Activated naive CD4-positive, alpha-beta T cell treated with Interleukin-2 at 50 U/mL for 16 hours (primary cell): ENCODE measurements at regions not wholly inside any gene's neighbourhood (a gene's known extent, or its start where the extent isn't known, plus 50 kb on each side); places are given as distances from the start of the nearest gene placed in this dataset.

ENCODE experiments used
- DNase-seq: peaks from one replicate; pipeline ENCODE4 v3.0.0-alpha.2; 2020

DNA sequence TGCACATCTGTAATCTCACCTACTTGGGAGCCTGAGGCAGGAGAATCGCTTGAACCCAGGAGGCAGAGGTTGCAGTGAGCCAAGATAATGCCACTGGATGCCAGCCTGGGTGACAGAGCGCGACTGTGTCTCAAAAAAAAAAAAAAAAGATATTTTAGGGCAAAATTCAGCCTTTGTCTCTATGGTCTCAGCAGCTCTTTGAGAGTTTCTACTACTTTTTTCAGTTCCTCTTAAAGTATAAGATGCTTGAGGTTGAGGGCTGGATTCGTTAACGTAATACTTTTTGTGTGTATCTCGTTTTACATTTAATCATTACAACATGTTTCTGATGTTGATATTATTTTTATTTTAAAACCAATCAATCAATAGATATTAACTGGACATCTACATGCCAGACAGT lies 381.2 kb upstream of the TBL1XR1 start:
- DNase-seq, result no peak

DNA sequence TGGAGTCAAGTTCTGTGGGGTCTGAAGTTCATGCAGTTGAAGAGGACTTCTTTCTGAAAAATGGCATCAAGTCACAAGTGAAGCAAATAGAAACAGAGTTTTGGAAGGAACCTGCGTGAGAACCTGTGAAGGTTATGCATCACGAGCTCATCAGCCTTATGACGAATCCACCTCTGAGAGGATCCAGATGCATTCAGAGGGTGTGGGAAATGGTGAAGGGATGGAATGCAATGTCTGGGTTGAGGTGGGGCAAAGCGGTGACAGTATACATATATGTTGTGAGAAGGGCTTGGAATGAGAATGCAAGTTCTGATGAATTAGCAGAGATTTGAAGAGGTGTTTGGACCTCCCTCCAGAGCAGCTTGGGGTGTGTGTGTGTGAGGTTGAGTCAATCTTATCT lies 382.1 kb upstream of the TBL1XR1 start:
- no peak for DNase-seq

DNA sequence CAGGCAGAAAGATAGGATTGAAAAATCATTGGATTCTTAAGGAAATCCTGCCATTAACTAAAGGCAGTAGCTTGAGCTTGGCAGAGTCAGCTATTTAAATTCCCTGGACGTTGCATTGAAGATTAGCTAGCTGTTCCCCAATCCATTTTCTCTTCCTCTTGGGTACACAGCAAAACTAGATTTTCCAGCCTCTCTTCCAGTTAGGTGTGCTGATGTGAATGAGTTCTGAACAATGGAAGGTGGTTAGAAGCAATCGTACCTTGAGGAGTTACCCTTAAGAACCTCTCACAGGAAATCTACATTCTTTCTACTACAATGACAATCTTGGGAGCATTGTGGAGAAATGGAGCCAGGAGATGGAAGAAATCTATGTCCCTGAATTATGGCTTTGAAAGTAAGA lies 383.2 kb upstream of the TBL1XR1 start:
- no peak for DNase-seq

DNA sequence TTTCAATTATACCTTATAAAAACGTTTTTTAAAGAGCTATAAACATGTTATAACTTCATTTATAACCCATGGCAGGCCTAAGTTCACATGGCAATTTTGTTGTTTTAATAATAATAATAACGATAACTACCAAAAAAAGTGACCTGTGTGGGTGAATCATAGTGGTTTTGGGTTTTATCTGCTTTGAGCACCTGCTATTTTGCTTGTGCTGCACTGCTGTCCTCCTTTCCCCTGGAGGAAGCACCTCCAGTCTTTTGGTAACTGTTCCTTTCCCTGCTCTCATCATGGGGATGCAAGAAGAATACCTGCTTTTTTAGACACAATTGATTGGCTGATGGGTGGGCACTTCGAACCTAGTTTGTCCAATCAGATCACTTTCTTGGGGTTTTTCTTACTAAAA lies 388.0 kb upstream of the TBL1XR1 start:
- DNase-seq, result no peak

DNA sequence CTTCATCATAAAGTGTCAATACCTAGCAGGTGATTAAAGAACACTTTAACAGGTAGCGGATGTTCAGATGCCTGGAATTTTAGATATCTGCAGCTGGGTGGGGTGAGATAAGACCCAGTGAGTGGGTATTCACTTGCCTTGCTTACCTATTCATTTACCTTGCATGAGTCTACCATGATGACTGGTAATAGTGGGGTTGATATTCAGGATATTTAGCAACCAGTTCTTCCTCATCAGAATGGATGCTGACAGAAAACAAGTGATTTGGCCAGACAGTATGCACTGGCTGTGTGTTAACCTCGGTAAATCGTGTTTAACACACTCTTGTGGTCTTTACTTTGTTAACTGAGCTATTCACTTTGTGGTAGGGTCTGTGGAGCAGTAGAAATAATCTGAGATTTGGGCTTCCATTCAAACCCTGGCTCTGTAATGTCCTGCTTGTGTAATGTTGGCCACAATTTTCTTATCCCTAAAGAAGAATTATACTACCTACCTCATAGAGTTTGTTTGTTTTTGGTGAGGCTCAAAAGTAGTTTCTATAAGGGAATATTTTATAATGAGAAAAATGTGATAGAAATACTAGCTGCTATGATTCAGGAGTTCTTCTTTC lies 391.9 kb upstream of the TBL1XR1 start:
- no peak for DNase-seq

DNA sequence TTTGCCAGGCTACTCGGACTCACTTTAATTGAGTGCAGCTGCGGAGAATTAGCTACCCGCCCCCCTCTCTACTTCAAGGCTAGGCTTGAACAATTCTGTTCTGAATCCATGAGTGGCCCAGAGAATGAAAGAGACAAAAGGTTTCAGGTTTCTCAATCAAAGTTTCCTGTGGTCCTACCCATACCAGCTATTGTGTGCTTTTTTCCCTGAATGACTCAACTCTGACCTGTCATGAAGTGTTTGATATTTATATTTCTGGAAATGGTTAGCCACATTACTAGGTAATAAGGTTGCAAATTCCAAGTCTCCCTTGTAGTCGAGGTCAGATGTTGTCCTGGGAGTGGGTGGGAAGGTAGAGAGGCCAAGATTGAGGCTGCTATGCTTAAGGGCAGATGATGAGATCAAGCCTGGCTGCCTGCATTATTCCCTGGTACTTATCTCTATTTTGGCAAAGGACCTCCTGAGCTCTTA lies 392.7 kb upstream of the TBL1XR1 start:
- no peak for DNase-seq

DNA sequence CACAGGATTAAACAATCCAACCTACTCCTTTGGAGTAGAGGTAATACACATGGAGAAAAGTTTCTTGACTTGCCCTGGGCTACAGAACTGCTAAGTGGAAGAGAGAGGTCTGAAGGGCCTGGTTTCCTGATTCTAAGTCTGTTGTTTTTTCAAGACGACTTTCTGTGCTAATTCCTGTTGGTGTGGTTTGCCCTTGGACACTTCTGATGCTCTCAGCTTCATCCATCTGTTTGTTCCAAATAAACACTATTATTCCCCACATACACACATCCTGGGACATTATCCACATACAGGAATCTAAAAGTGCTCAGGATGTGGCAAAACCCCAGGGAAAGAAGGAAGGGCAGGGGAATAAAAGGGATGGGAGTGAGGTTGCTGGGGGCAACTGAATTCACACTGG lies 393.5 kb upstream of the TBL1XR1 start:
- no peak for DNase-seq

DNA sequence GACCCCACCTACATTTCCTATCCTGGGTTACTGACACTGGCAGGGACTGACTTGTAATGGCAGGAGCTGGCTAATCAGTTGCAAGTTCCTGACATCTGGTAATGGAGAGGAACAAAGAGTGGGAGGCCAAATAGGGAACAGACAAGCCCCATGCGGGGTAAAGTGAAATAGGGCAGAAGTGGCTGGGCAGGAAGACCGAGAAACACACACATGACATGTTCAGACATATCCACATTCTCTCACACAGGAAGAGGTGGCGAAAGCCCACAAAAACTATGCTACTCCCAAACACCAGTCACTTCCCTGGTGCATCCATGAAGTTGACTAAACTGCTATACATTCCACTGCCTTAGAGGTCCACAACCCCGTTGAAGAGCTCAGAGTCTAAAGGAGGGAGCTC lies 394.1 kb upstream of the TBL1XR1 start:
- no peak for DNase-seq

DNA sequence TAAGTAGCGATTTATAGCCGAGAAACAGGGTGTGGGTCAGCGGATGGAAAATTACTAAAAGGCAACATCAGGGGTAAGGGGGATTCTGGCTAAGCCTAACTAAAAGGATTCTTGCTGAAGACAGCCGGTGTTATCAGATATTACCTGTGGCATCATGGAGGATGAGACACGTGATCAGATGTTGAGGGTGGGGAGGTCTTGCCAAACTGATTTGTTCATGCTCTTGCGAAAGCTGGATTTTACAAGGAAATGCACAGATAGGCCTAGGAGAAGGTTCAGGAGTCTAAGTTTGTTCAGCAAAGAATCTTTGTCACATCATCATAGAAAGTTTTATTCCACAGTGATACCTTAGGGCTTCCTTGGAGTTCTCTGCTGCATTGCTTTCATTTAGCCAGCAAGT lies 396.8 kb upstream of the TBL1XR1 start:
- no peak for DNase-seq

DNA sequence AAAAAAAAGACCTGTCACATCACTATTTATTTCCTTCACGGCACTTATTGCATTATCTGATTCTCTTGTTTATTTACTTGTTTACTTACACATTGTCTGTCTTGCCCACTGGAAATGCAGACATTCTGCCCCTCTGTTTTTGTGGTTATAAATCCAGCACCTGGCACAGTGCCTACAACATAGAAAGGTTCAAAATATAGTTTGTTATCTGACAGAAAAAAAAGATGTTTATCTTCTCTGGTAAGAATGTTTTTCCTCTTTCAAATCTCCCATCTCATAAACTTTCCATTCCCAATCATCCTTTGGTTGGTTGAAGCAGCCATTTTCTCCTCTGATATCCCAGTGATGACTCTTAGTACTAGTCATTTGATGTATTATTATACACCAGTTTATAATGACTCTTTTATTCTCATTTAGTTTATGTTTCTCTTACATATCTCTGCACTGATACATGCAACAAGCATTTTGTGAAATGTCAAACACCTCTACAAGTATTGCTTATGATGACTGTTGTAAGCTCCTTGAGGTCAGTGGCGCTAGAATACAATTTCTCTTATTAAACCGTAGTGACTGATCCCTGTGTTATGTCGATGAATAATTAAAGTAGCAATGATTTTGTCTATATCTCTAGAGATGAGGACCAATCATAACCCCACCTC lies 398.4 kb upstream of the TBL1XR1 start:
- DNase-seq, result no peak

DNA sequence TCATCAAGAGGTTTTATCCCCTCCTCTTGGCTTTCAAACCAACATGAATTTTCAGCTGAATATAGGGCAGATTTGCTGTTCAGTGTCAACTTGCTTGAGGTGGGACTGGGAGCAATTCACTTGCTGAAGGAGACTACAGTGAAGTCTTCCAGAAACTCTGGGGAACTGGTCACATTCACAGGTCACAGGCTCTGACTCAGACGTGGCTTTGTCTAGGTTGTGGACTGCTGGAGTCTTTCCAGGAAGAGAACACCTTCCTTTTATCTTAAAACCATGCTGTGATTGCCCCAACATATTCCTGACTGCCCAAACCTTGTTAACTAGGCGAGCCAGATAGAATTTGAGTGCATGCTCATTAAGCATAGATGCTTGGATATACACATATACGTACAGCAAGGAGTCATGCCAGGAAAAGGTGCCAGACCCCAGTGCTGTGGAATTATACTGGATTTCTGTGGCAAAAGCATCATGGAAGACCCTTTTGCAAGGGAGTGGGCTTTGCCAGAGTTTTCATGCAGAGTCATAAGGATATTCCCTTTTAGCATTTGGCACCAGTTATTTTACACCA lies 399.1 kb upstream of the TBL1XR1 start:
- no peak for DNase-seq

DNA sequence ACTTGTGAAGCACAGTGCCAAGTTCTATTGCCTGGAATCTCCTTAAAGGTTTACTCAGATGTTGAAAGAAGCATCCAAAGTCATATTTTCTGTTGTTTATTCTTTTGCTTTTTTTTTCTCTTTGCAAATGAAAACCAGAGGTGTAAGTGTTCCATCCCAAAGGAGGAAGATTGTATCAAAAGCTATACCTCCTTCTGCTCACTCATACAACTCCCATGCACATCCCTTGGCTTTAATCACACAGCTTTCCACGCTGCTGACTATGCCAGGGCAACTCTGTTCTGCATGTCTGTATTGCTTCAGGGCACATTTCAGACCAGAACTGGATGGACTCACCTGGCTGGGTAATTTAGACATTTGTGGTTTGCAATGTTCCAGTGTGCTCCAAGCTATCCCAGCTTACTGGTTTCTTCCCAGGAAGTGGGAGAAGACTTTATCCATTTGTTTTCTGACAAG lies 399.6 kb upstream of the TBL1XR1 start:
- no peak for DNase-seq

DNA sequence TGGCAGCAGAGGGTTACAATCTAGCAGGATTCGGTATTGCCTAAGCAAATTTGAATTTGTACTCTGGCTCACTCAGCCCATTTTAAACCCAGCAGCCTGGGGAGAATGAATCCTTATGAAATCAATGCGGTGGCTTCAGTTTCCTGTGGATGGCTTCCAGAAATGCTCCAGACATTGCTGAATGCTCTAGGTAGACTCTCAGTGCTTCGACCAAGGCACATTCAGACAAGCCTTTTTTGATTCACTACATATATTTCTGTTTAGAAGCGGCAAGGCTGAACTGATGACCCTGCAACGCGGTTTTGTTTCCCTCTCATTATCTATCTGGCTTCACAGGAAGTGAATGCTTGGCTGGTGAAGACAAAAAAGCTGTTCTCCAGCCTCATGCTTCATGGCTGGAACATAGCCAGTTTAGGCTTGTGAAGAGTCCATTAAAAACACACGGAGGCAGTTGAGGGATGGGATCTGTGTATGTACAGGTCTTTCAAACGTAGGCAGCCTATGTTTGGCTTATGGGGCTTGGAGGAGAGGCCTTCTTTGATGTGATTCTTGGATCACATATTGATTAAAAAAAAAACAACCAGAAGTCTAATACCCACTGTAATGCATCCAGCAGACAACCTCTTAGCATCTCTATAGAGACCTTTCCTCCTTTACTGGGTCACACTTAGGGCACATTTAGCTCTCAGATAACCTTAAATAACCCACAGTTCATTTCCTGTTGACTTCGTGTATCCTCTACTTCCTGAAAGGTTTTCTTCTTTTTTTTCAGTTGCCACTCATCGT lies 400.2 kb upstream of the TBL1XR1 start:
- peak; percentile 25 for DNase-seq

DNA sequence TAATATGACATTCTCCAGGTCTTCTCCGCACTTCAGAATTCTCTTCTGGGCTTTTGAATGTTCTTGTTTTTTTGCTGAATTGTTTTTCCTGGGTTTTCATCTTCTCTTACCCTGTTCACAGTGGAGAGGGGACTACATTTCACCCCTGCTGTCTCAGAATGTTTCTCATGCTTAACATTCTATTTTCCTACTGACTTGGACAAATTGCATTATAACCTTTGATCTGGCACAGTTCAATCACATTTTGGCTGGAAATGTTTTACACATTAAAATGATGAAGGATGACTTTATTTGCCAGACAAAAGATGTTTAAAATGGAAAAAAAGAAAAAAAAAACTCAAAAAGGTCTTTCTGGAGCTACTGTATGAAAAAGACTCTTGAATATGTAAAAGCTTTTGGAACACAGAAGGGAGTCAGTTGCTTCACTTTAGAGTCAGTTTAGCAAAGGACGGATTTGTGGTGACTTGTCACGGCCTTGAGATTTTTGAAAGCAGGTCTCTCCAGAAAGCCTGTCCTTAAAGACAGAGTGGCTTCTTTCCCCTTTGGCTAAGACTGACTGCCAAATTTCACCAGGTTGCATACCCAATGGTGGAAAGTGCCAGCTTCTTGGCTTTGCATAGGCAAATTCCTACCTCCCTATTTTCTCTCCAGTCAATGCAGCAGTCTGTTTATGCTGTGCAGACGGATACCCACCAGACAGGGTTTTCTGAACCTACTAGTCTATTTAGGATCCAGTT lies 401.0 kb upstream of the TBL1XR1 start:
- DNase-seq, result no peak

DNA sequence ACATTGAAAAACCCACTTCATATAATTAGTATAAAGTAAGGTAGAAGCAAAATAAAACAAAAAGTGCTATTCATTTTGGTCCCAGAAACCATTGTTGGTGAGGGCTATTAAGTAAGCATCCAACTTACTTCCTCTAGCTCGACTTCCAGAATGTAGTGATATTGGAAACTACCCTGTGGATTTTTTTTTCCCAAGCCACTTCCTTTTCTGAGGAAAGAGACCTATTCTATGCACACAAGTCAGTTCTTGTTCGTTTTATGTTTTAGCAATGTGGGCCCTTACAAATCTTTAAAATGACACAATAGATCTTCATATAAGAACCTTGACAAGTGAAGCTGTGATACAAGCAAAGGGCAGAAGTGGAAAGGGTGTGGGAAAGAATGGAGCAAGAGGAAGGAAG lies 402.0 kb upstream of the TBL1XR1 start:
- DNase-seq, result no peak

DNA sequence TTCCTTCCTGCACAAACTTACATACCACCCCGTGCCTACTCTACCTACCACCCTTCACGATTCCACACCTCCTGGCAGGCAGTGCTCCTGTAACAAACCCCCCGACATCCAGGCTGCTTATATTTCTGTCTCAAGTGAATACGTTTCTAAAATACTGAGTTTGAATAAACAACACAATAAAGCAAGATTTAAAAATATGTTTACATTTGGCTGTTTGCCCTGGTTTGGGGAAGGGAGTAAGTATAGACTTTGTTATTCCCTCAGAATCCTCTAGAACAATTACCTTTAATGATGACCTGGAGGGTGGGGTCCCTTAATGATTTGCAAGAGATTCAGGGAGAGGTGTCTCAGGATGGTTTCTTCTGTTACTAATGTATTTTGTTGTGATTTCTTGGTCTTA lies 402.6 kb upstream of the TBL1XR1 start:
- DNase-seq, result no peak

DNA sequence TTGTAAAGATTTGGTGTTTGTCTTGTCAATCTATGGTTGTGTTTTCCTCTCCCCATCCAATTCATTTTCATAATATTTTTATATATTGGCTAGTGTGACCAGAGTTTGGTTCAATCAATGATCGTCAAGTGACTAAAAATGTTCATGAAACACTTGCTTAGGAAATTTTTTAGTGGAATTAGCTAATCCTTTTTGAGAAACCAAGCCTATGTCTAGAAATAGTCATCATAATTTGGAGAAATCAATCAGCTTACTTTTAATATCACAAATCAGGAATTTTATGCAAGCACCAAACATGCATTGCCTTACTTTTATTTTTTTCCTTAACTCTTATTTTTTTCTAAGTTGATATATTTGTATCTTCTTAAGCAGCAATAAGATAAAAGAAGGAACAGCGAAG lies 403.1 kb upstream of the TBL1XR1 start:
- DNase-seq, result no peak

DNA sequence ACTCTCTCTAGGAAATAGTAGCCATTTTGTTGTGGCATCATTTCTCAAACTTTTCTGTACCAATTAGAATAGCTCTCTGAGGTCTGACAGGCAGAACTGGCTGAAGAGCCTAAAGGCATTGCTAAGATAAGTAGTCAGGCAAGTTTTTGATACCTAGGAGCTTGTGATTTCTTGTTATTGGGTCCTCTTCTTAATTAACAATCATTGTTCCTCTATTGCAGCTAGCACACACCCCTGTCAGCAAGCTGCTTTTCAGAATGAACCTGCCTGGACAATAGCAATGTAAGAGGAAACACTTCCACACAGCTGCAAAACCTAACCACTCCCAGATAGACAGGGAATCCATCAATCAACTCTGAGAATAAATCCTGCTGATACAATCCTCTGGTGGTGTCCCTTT lies 403.9 kb upstream of the TBL1XR1 start:
- no peak for DNase-seq

DNA sequence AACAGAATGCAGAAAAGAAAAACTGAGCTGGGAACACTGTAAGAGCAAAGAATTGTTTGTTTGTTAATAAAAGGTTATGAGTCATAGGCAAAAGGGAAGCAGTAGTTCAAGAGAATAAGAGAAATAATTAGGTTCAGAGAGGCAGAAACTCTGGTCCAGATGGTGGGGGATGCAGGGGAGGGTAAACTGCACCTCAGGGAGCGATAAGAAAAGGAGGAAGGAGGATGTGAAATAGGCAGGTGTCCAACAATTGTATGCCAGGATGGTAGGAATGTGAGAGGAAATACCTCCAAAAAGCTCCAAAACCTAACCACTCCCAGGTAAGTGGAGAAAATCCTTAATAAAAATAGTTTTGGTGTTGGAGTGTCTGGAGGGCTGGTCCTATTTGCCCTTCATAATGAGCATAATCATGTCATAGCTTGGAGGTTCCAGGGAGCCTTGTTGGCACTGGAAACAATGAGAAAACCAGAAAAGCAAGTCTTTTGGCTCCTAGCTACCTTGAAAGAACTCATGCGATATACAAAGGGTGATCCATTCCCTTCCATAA lies 405.4 kb upstream of the TBL1XR1 start:
- no peak for DNase-seq

DNA sequence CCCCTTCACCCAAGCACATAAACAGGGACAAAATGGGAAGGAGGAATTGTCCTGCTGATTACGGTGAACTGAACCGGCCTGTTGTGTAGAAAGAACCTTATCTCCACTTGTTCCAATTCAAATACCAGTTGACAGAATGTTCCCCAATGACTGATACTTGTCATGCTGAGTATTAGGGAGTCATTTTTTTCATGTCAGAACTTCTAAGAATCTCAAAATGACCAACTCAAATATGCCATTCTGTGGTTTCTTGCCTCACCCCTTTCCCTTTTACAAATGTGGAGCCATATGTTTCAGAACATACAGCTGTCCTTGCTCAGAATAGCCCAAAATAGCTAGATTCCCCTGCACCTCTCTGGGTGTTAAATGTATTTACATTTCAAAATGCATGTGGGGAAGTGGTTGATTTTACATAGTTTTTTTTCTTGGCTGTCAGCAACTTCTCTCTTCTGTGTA lies 405.9 kb upstream of the TBL1XR1 start:
- no peak for DNase-seq

DNA sequence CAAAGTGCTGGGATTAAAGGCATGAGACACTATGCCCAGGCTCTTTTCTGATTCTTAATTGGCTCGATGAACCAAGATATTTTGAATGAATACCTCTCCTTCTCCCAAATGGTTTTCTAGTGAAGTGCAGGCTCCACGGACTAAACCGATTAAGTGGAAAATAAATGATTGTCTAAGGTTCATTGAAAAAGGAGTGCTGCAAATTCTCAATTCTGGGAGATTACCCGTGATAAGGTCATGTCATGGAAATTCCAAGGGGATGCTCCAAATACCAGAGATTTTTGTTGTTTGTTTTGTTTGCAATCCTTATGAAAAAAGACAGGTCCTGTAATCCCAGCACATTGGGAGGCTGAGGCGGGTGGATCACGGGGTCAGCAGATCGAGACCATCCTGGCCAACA lies 406.9 kb upstream of the TBL1XR1 start:
- DNase-seq, result no peak

DNA sequence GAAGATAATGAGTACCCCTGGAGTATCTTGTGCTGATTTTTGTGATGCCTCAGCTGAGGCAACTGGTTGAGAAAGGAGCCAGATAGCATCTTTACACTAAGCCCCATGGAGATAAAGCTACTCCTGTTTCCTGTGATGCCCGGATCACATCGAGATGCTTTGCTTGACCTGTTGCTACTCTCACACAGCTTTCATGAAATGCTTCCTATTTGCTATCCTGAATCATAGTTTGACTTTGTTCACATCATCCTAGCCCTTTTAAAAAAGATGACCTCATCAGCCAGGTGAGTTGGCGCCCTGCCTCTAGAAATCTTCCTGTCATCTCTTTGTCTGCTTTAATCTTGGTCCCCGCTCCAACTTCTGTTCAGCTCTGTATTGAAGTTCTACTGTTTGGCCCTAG lies 409.6 kb upstream of the TBL1XR1 start:
- DNase-seq, result no peak

DNA sequence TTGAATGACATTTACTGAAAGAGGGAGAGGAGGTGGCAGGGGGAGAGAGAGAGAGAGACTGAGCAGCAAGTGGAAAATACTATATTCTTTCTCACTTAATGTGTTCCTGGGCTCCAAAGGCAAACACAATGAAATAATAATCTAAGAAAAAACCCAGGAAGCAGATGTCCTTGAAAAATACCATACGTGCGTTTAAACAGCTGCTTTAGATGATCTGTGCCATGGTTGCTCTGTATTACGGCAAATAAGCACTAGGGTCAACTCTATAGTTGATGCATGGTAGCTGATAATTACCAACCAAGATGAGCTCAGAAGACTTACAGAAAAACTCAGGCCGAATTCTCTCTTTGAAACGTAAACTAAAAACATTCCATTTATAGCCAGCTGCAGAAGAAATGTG lies 410.3 kb upstream of the TBL1XR1 start:
- no peak for DNase-seq
